HG02884 (cell line): ENCODE measurements at regions not wholly inside any gene's neighbourhood (a gene's known extent, or its start where the extent isn't known, plus 50 kb on each side); places are given as distances from the start of the nearest gene placed in this dataset.
A peak's percentile ranks its signal among the peaks of the same experiment; 100 is the strongest.
"Not testable (repeated sequence)": the region's sequence is repeated elsewhere in the genome, so short reads cannot be mapped to it uniquely, and the experiment has no call there.

Experiments used
- ATAC-seq: cut with Tn5 transposase; IDR thresholded peaks from one replicate; pipeline ENCODE4 v1.9.1; 2021; ENCODE audit warnings: mild to moderate bottlenecking, moderate library complexity; ENCODE audit not compliant: unreplicated experiment

DNA sequence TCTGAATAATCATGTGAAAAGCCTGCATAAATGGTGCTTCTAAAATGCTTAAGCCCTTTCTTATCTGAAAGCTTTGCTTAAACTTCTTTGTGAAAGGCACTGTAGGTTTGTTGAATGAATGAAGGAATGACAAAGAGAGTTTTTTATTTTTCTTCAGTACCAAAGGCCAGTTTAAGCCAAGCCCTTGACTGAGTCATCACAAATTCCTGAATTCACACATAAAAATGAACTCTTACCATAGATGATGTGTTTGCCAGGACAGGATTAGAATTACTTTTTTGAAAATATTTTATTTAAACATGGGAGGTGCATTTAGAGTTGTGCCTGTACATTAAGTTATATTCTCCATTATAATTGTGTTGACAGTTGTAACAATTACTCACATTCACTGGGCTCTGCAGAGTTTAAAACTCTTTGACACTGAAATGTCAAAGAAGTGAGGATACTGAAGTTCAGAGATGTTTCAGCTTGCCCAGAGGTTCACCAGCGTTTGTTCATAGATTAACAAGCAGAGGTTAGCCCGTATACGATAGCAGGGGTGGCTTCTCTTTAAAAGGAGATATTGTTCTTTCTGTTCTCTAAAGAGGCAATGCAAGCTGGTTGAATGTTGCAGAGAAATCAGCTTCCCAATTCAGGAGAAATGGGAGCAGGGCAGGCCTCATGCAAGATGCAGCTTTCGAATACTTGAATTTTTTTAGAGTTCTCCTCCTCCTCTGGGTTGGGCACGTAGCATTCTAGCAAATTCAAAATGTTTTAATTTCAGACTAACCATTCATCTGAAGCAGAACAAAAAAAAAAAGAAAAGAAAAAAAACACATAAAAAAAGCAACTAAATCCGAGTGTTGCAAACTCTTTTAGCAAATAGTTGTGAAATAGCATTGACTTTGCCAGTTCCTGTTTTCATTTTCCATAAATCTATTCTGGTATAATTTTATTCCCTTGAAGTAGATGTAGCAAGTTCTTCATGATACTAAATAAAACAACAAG is 358.7 kb upstream of the KLF4 start:
- no peak for ATAC-seq

DNA sequence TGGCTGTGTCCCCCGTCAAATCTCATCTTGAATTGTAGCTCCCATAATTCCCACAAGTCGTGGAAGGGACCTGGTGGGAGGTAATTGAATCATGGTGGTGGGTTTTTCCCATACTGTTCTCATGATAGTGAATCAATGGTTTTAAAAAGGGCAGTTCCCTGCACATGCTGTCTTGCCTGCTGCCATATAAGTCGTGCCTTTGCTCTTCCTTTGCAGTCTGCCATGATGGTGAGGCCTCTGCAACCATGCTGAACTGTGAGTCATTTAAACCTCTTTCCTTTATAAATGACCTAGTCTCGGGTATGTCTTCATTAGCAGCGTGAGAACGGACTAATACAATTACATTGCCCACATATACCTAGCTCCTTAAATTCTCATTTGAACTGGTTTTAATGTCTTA is 353.0 kb upstream of the KLF4 start:
- no peak for ATAC-seq

DNA sequence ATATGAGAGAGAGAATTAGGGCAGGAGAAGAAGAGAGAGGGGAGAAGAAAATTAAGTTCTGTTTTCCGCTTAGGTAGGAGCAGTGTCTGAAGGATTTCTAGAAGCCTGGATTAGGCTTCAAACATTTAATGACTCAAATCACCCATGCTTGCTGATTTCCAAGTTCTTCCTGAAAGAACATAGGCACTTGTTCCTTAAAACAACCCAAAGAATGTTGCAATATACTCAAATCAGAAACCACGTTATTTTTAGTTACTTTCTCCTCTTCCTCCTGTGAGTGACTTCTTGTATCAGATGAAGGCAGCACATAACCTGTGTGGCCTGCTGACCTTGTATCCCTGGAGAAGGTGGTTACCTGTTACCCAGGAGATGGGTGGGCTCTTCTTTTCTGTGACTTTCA is 351.5 kb upstream of the KLF4 start:
- ATAC-seq, result no peak

DNA sequence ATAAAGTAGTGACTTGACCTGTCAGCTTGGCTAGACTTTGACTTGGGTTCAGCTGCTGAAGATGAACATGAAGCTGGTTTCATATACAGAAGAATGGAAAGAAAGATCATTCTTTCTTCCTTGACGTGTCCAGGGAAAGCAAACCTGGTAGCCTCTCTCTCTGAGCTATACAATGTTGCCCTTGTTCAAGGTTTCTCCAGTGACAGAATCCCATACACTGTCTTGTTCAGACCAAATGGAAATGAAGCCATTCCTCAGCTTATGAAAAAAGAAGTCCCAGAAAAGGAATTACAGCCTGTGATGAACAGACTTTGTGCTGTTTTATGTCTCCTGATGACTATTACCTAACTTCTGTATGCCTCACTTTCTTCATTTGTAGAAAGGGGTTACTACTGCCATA is 349.8 kb upstream of the KLF4 start:
- ATAC-seq, result no peak

DNA sequence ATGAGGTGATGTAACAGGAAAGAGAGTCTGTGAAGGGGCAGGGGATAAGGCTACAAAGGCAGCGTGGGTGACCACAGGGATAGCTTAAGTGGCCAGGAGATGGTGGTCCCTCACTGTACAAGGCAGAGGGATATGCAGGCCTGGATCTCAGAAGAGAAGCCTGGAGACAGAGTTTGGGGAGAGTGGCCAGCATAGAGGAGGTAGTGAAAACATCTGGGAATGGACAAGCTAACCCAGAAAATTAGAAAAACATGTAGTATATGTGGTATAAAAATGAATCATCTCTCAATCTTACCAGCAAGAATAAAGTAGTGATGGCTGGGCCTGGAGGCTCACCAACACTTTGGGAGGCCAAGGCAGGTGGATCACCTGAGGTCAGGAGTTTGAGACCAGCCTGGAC is 349.2 kb upstream of the KLF4 start:
- no peak for ATAC-seq

DNA sequence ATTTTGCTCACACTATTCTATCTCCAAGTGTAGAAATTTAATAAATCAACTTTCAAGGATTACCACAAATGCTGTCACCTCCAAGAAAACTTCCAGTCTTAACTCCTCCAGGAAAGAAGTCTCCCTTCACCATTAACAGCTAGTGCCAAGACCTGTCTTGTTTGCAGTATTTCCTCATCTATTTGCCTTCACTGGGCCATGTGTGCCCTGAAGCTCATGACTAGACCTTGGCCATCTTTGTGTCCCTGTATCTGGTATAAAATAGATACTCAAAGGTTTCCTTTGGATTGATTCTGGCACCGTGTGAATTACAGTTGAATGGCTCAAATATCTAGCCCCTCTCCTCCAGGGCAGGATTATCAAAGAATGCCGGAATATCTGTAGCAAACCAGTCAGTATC is 346.7 kb upstream of the KLF4 start:
- no peak for ATAC-seq

DNA sequence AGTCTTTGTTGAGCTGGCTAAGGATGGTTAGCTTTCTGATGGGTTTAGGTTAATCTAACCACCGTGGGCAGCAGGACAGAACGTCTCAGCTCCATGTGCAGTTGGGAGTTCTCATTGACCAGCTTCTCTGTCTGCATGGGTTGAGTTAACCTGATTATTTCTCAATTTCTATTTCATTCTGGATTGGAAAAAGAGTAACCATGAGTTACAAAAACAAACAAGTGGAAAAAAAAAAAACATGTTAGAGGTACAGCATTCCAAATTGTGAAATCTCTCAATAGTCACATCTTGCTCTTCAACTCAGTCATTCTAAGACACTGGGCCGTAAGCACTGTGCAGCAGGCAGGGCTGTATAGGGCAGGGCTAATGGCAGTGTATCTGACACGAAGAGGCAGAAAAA is 343.7 kb upstream of the KLF4 start:
- no peak for ATAC-seq

DNA sequence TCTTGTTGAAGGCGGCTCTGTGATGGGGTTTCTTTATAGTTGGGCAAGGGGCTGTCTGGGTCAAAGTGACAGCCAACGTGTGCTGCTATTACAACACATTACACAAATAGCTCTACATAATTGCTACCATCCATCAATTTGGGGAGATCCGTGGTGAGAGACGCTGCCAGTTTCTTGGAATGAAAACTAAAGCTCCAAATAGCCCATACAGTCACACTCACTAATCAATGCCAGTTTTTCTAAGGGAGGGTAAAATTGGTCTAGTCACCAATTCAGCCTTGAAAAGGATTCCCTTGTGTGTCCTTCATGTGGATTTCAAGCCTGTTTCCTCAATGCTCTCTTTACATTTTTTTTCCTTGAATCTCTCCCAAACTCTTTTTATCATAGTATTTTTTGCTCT is 343.3 kb upstream of the KLF4 start:
- no peak for ATAC-seq

DNA sequence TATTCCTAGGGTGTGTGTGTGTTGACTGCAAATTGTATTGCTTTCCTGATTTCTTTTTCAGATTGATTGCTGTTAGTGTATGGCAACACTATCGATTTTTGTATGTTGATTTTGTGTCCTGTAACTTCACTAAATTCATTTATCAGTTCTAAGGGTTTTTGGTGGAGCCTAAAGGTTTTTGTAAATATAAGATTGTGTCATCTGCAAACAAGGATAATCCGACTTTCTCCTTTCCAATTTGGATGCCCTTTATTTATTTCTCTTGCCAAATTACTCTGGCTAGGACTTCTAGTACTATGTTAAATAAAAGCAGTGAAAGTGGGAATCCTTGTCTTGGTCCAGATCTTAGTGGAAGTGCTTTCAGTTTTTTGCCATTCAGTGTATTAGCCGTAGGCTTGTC is 340.9 kb upstream of the KLF4 start:
- ATAC-seq, result no peak

DNA sequence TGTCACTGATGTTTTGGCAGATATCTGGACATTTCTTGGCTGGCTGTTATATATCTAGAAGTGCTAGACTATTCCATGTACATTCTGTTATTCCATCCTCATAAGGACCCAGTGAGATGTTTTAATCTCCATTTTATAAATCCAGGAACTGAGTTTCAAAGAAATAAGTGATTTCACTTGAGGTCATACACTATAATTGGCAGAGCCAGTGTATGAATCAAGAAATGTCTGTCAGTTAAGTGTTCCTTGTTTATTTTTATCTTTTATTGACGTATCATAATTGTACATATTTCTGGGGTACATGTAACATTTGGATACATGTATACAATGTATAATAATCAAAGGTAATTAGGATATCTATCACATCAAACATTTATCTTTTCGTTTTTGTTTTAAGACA is 338.3 kb upstream of the KLF4 start:
- no peak for ATAC-seq

DNA sequence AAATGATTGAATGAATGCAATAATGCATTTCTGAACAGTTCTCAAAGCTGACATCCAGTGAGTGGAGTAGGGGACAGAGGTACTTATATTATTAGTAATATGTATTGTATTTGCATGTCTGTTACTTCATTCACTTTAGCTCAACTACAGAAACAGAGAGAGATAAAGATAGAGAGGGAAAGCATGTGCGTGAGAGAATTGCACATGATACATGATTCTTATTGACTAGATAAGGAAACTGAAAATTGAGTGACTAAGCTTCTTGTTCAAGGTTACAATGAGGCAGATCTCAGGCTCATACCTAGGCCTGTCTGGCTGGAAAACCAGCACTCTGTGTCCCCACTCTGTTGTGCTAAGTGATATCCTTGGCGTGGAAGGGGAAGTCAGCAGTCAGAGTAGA is 337.7 kb upstream of the KLF4 start:
- peak; percentile 92 for ATAC-seq

DNA sequence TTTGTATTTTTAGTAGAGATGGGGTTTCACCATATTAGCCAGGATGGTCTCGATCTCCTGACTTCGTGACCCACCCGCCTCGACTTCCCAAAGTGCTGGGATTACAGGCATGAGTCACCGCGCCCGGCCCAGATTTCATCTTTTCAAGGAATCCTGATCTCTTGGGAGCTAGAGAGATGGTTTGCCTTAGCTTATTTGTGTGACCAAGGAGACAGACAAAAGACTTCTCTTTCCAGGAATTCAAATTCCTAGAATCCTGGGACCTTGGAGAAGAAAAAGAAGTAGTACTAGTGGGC is 337.1 kb upstream of the KLF4 start:
- not testable (repeated sequence) for ATAC-seq

DNA sequence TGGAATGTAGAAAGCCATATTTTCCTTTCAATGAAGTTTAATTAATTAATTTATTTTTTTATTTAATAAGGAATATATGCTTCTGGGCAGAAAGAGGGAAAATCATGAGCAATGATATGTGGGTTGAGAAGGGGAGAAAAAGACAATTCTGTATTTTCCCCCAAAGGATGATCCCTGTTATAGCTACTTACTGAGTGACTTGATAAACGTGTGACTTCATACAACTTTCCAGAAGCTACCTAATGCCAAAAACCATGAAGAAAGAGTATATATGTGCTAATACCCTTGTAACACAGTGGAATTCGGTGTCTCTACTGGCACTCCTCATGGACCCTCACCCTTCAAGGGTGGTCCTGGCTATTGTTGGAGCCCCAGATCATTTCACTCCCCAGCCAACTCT is 335.0 kb upstream of the KLF4 start:
- no peak for ATAC-seq

DNA sequence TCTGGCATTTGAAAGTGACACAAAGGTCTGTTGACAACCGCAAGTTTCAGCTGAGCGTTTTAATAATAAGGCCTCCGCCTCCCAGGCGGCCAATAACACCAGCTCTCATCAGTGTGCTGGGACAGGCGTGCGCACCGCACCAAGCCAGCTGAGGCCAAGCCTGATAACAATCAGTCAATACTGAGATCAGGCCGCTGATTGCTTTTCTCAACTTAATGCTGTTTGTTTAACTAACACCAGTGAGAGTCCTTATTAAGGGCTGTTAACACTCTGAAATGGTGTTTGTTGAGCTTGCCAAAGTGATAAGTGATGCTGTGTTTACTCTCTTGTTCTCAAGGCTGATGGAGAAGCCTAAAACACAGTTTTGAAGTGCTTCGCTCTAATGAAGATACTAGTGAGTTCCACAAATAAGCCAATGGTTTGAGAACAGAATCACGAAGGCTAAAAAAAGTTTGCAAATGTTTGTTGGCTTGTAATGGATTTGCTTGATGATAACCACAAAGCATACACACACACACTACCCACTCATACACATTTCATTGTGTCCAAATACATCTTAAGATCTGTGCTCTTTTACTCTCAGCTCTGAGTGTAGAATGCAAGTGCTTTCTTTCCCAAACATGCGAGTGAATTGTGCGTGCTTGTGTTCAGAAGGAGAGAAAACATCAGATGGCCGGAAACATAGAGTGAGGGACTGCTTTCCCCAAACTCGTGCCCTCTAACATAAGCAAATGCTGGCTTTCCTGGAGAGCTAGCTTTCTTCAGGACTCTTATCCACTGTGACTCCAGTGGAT is 330.4 kb upstream of the KLF4 start:
- ATAC-seq, result no peak

DNA sequence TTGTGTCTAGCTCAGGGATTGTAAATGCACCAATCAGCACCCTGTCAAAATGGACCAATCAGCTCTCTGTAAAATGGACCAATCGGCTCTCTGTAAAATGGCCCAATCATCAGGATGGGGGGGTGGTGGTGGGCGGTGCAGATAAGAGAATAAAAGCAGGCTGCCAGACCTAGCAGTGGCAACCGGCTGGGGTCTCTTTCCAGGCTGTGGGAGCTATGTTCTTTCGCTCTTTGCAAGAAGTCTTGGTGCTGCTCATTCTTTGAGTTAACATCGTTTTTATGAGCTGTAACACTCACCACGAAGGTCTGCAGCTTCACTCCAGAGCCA is 328.9 kb upstream of the KLF4 start:
- ATAC-seq, result not testable (repeated sequence)

DNA sequence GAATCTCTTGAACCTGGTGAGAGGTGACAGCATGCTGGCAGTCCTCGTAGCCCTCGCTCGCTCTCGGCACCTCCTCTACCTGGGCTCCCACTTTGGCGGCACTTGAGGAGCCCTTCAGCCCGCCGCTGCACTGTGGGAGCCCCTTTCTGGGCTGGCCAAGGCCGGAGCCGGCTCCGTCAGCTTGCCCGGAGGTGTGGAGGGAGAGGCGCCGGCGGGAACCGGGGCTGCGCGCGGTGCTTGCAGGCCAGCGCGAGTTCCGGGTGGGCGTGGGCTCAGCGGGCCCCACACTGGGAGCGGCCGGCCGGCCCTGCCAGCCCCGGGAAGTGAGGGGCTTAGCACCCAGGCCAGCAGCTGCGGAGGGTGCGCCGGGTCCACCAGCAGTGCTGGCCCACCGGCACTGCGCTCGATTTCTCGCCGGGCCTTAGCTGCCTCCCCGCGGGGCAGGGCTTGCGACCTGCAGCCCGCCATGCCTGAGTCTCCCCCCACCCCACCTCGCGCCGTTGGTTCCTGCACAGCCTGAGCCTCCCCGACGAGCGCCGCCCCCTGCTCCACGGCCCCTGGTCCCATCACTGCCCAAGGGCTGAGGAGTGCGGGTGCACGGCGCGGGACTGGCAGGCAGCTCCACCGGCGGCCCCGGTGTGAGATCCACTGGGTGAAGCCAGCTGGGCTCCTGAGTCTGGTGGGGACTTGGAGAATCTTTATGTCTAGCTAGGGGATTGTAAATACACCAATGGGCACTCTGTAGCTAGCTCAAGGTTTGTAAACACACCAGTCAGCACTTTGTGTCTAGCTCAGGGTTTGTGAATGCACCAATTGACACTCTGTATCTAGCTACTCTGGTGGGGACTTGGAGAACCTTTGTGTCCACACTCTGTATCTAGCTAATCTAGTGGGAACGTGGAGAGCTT is 328.3 kb upstream of the KLF4 start:
- not testable (repeated sequence) for ATAC-seq

DNA sequence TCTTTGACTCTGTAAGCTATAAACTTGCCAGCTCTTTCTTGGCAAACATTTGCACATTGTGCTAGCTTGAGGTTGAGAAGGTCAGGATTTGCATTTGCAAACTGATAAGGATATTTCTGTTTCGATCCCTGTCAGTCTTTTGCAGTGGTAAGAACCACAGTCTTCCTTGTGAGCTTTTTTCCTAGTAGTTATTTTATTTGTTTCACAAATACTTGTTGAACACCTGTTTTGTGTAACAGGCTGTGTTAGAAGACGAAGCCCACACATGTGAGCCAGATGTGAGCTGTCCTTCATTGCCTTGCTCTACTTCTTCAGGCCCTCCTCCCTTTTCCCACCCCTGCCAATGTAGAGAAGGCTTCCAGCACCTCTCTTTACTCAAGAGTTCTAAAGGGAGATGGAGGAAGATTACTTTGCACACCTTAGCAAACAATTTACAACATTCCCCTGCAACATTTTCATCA is 327.0 kb upstream of the KLF4 start:
- no peak for ATAC-seq

DNA sequence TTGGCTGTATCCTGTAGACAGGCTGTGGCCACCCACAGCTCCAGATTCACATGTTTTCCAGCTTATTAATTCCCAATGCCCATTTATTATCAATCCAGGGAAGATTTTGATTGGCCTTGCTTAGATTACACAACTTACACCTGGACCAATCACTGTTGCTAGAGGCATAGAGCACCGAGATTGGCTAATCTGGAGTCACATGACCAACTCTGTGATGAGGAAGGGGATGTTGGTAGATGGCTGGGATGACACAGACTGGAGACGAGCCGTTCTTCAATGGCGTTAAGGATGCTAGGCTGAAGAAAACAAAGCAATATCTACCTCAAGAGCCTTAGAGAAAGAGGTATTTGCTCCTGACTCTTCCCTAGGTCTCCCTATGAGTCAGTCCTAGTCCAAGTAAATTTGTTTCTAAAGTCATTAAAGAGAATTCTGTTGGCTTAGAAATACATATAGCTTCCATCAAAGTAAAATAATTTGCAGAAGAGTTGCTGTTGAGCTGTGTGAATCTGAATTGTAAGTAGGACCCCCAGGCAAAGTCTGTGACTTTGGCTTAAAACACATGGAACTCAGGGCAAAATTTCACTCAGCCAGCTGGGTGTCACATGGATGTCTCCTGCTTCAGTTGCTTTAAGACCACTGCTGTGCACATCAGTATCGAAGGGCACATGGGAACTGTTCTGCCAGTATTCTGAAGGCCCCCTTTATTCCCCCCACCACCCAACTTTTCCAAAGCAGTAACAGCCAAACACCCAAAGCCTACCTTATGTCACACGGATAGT is 326.4 kb upstream of the KLF4 start:
- ATAC-seq, result no peak

DNA sequence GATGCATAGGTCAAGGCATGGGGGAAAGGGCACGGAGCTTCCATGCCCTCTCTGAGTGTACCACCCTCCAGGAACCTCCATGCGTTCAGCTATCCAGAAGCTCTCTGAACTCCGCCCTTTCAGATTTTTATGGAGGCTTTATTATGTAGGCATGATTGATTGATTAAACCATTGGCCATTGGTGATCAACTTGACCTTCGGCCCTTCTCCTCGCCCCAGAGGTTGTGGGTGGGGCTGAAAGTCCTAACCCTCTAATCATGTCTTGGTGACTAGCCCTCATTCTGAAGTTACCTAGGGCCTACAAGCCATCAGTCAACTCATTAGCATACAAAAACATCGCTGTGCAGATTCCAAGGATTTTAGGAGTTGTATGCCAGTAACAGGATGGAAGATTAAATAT is 323.7 kb upstream of the KLF4 start:
- ATAC-seq, result no peak

DNA sequence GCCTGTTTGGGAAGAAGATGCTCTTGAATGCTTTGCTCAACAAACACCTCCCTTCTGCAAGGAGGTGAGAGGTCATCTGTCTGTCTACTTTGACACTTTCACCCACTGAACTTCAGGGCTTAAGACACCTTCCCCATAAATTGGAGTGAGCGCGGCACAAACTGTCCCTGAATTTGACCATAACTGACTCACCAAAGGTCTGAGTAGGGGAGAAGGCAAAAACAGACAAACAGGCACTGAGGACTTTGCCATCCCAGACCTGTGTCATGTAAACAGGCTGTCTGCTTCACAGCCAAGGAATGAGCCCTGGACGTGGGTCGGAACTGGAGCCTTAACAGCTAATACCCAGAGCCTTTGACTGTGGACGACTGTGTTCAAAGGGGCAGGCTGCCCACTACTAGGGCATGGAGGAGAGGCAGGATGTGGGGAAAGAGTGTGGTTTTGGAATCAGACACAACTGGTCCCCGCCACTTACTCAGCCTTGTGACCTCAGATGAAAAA is 320.9 kb upstream of the KLF4 start:
- ATAC-seq, result no peak
